ENCODE measurements at regions not wholly inside any gene's neighbourhood (a gene's known extent, or its start where the extent isn't known, plus 50 kb on each side); places are given as distances from the start of the nearest gene placed in this dataset.

DNA sequence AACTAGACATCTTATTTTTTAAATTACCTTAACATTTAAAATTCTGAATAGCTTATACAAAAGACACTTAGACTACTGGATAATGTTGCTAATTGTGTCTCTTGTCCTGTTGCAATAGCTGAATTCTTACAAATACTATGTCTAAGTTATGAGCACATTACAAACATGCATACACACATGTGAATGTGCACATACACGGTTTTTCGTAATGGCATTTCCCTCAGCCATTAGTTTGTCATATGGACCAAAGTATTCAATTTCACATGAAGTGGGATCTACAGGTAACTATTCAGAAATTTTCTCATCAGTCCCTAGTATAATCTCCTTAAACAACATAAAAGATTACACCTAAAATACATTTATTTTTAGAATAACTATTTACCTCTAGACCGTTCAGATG is 178.6 kb upstream of the BET1 start:
- DNase-seq: peak; percentile 58
- no peaks in the 10 kb centered on the region for H3K27me3 ChIP-seq (ENCODE audit: control insufficient read depth in 1 of 2, insufficient read depth in 1 of 2, low read length in 2 of 2)
- H3K27ac ChIP-seq (ENCODE audit: low read length, poor library complexity, severe bottlenecking): peak overlapping the region; percentile 36
- H3K23ac ChIP-seq (ENCODE audit: low read length in 2 of 2): no peak overlapping the region
- H2BK5ac ChIP-seq (ENCODE audit: low read depth, low read length, poor library complexity, severe bottlenecking): no peak overlapping the region
- H2BK120ac ChIP-seq (ENCODE audit: low read depth, low read length): no peak overlapping the region
- no peak overlapping the region for H4K8ac ChIP-seq (ENCODE audit: low read length)
- no peak overlapping the region for H3K4ac ChIP-seq (ENCODE audit: low read depth in 1 of 2, low read length in 2 of 2)
- no peak overlapping the region for H3K18ac ChIP-seq (ENCODE audit: low read depth in 1 of 2, low read length in 2 of 2)
- H3K4me1 ChIP-seq (ENCODE audit: control insufficient read depth, insufficient read depth, low read depth, low read length): no peaks in the 10 kb centered on the region
- no peaks in the 10 kb centered on the region for H3K36me3 ChIP-seq (ENCODE audit: control insufficient read depth in 1 of 2, insufficient read depth in 2 of 2, low read depth in 1 of 2, low read length in 2 of 2)
- no peak overlapping the region for H2BK15ac ChIP-seq (ENCODE audit: low read depth, poor library complexity, severe bottlenecking)
- peak overlapping the region in 1 of 2 experiments; percentile 47 for H3K4me3 ChIP-seq (ENCODE audit: insufficient read depth in 1 of 2, low read depth in 1 of 2, low read length in 2 of 2)
- H3K14ac ChIP-seq (ENCODE audit: low read length in 2 of 2): no peak overlapping the region
- H3K9ac ChIP-seq (ENCODE audit: low read length): peak overlapping the region; percentile 91
- H2AK5ac ChIP-seq (ENCODE audit: low read length, severe bottlenecking): no peak overlapping the region
- peaks cover 6% of the 10 kb centered on the region for H3K9me3 ChIP-seq (ENCODE audit: control insufficient read depth, low read length)
- 69% methylated on average over 2 of the region's 3 CpGs for WGBS
- H2BK12ac ChIP-seq (ENCODE audit: low read length in 2 of 2): no peak overlapping the region
- H3K4me2 ChIP-seq (ENCODE audit: low read length, poor library complexity, severe bottlenecking): no peak overlapping the region
- H4K91ac ChIP-seq (ENCODE audit: low read length): no peak overlapping the region
- no peaks in the 10 kb centered on the region for H3K79me1 ChIP-seq (replicated peaks; ENCODE audit: low read length, poor library complexity, severe bottlenecking)
- no peak overlapping the region for H2AFZ ChIP-seq (ENCODE audit: low read depth, low read length)

DNA sequence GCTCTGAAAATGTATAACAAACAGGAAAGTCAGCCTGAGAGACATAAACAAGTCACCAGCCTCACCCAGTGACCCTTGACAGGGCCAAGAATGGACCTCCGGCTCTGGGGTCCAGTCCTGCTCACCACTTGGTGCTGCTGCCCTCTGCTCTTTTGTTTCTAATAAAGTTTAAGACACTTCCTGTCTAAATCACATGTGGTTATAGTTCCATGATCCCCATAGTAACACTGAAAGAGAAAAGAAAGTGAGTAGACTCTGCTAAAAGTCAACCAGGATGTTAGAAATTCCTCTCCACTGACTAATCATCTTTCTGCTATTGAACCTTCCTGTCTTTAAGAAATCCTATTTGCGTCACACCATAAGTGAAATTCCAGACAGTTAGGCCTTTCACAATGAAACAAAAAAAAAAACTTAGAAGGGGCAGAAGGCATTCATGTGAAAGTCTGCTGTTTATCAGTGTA is 179.2 kb upstream of the BET1 start:
- 0% methylated on average over 1 of the region's 2 CpGs for WGBS
- Histone ChIP-seq H2BK15ac (ENCODE audit: low read depth, poor library complexity, severe bottlenecking) (no peak overlapping the region), H3K23ac (ENCODE audit: low read length in 2 of 2) (no peak overlapping the region), H3K36me3 (ENCODE audit: control insufficient read depth in 1 of 2, insufficient read depth in 2 of 2, low read depth in 1 of 2, low read length in 2 of 2) (no peaks in the 10 kb centered on the region), H4K8ac (ENCODE audit: low read length) (no peak overlapping the region), H3K27ac (ENCODE audit: low read length, poor library complexity, severe bottlenecking) (peak overlapping the region; percentile 93), H3K18ac (ENCODE audit: low read depth in 1 of 2, low read length in 2 of 2) (no peak overlapping the region), H2AFZ (ENCODE audit: low read depth, low read length) (no peak overlapping the region), H2AK5ac (ENCODE audit: low read length, severe bottlenecking) (no peak overlapping the region), H3K4me1 (ENCODE audit: control insufficient read depth, insufficient read depth, low read depth, low read length) (no peaks in the 10 kb centered on the region), H2BK12ac (ENCODE audit: low read length in 2 of 2) (no peak overlapping the region), H3K9me3 (ENCODE audit: control insufficient read depth, low read length) (peaks cover 12% of the 10 kb centered on the region), H3K79me1 (replicated peaks; ENCODE audit: low read length, poor library complexity, severe bottlenecking) (no peaks in the 10 kb centered on the region), H2BK120ac (ENCODE audit: low read depth, low read length) (no peak overlapping the region), H3K9ac (ENCODE audit: low read length) (peak overlapping the region; percentile 91), H2BK5ac (ENCODE audit: low read depth, low read length, poor library complexity, severe bottlenecking) (no peak overlapping the region), H3K4ac (ENCODE audit: low read depth in 1 of 2, low read length in 2 of 2) (no peak overlapping the region), H3K4me2 (ENCODE audit: low read length, poor library complexity, severe bottlenecking) (no peak overlapping the region), H3K27me3 (ENCODE audit: control insufficient read depth in 1 of 2, insufficient read depth in 1 of 2, low read length in 2 of 2) (no peaks in the 10 kb centered on the region), H4K91ac (ENCODE audit: low read length) (no peak overlapping the region), H3K14ac (ENCODE audit: low read length in 2 of 2) (no peak overlapping the region), H3K4me3 (ENCODE audit: insufficient read depth in 1 of 2, low read depth in 1 of 2, low read length in 2 of 2) (peak overlapping the region in 1 of 2 experiments; percentile 47)
- peak; percentile 99 for DNase-seq

- Histone ChIP-seq H3K27me3 (ENCODE audit: control insufficient read depth in 1 of 2, insufficient read depth in 1 of 2, low read length in 2 of 2) (no peaks in the 10 kb centered on the region), H4K8ac (ENCODE audit: low read length) (no peak overlapping the region), H3K4me1 (ENCODE audit: control insufficient read depth, insufficient read depth, low read depth, low read length) (no peaks in the 10 kb centered on the region), H2BK12ac (ENCODE audit: low read length in 2 of 2) (peak overlapping the region in 1 of 2 experiments; percentile 62), H3K9me3 (ENCODE audit: control insufficient read depth, low read length) (peaks cover 16% of the 10 kb centered on the region), H3K79me1 (replicated peaks; ENCODE audit: low read length, poor library complexity, severe bottlenecking) (no peaks in the 10 kb centered on the region), H3K4me2 (ENCODE audit: low read length, poor library complexity, severe bottlenecking) (no peak overlapping the region), H3K36me3 (ENCODE audit: control insufficient read depth in 1 of 2, insufficient read depth in 2 of 2, low read depth in 1 of 2, low read length in 2 of 2) (no peaks in the 10 kb centered on the region), H3K4ac (ENCODE audit: low read depth in 1 of 2, low read length in 2 of 2) (no peak overlapping the region), H2AFZ (ENCODE audit: low read depth, low read length) (no peak overlapping the region), H3K9ac (ENCODE audit: low read length) (peak overlapping the region; percentile 91), H3K4me3 (ENCODE audit: insufficient read depth in 1 of 2, low read depth in 1 of 2, low read length in 2 of 2) (no peak overlapping the region), H3K23ac (ENCODE audit: low read length in 2 of 2) (no peak overlapping the region), H4K91ac (ENCODE audit: low read length) (no peak overlapping the region), H2AK5ac (ENCODE audit: low read length, severe bottlenecking) (no peak overlapping the region), H2BK15ac (ENCODE audit: low read depth, poor library complexity, severe bottlenecking) (no peak overlapping the region), H3K18ac (ENCODE audit: low read depth in 1 of 2, low read length in 2 of 2) (peak overlapping the region in 1 of 2 experiments; percentile 71), H3K14ac (ENCODE audit: low read length in 2 of 2) (no peak overlapping the region), H2BK5ac (ENCODE audit: low read depth, low read length, poor library complexity, severe bottlenecking) (no peak overlapping the region), H3K27ac (ENCODE audit: low read length, poor library complexity, severe bottlenecking) (peak overlapping the region; percentile 83), H2BK120ac (ENCODE audit: low read depth, low read length) (no peak overlapping the region)
- no peak for DNase-seq
- WGBS: 50% methylated on average over 1 of the region's 3 CpGs
Observed at GRCh38 chr7:94183891-94184290, 179.7 kb upstream of the BET1 start.

DNA sequence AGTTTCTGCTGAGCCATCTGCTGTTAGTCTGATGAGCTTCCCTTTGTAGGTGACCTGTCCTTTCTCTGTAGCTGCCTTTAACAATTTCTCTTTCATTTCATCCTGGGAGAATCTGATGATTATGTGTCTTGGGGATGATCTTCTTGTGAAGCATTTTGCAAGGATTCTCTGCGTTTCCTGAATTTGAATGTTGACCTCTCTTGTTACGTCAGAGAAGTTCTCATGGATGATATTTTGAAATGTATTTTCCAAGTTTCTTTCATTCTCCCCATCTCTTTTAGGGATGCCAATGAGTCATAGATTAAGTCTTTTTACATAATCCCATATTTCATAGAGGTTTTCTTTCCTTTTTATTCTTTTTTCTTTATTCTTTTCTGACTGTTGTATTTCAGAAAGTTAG is 184.2 kb upstream of the BET1 start:
- no peak overlapping the region for H2AFZ ChIP-seq (ENCODE audit: low read depth, low read length)
- H4K91ac ChIP-seq (ENCODE audit: low read length): no peak overlapping the region
- H3K4ac ChIP-seq (ENCODE audit: low read depth in 1 of 2, low read length in 2 of 2): no peak overlapping the region
- H3K27me3 ChIP-seq (ENCODE audit: control insufficient read depth in 1 of 2, insufficient read depth in 1 of 2, low read length in 2 of 2): no peaks in the 10 kb centered on the region
- no peaks in the 10 kb centered on the region for H3K36me3 ChIP-seq (ENCODE audit: control insufficient read depth in 1 of 2, insufficient read depth in 2 of 2, low read depth in 1 of 2, low read length in 2 of 2)
- no peak for DNase-seq
- no peak overlapping the region for H4K8ac ChIP-seq (ENCODE audit: low read length)
- H2AK5ac ChIP-seq (ENCODE audit: low read length, severe bottlenecking): no peak overlapping the region
- H3K79me1 ChIP-seq (replicated peaks; ENCODE audit: low read length, poor library complexity, severe bottlenecking): no peaks in the 10 kb centered on the region
- no peak overlapping the region for H3K27ac ChIP-seq (ENCODE audit: low read length, poor library complexity, severe bottlenecking)
- no peak overlapping the region for H3K9ac ChIP-seq (ENCODE audit: low read length)
- H3K4me1 ChIP-seq (ENCODE audit: control insufficient read depth, insufficient read depth, low read depth, low read length): peaks cover 2% of the 10 kb centered on the region
- H2BK12ac ChIP-seq (ENCODE audit: low read length in 2 of 2): no peak overlapping the region
- H2BK5ac ChIP-seq (ENCODE audit: low read depth, low read length, poor library complexity, severe bottlenecking): no peak overlapping the region
- no peak overlapping the region for H3K23ac ChIP-seq (ENCODE audit: low read length in 2 of 2)
- no peak overlapping the region for H3K18ac ChIP-seq (ENCODE audit: low read depth in 1 of 2, low read length in 2 of 2)
- H2BK15ac ChIP-seq (ENCODE audit: low read depth, poor library complexity, severe bottlenecking): no peak overlapping the region
- H3K4me3 ChIP-seq (ENCODE audit: insufficient read depth in 1 of 2, low read depth in 1 of 2, low read length in 2 of 2): no peak overlapping the region
- peaks cover 19% of the 10 kb centered on the region for H3K9me3 ChIP-seq (ENCODE audit: control insufficient read depth, low read length)
- H3K4me2 ChIP-seq (ENCODE audit: low read length, poor library complexity, severe bottlenecking): no peak overlapping the region
- H2BK120ac ChIP-seq (ENCODE audit: low read depth, low read length): no peak overlapping the region
- WGBS: 100% methylated on average over 1 of the region's 2 CpGs
- no peak overlapping the region for H3K14ac ChIP-seq (ENCODE audit: low read length in 2 of 2)

All from mesenchymal stem cell (in vitro differentiated cells and primary cell).